Chondrocyte (in vitro differentiated cells): ENCODE measurements at regions not wholly inside any gene's neighbourhood (a gene's known extent, or its start where the extent isn't known, plus 50 kb on each side); places are given as distances from the start of the nearest gene placed in this dataset.

Experiments used
- DNase-seq: peaks from one replicate; pipeline ENCODE4 v3.0.0; 2021; ENCODE audit warnings: mixed read lengths, low spot score
- H3K27ac Mint-ChIP-seq: one replicate; pipeline ENCODE4 v1.8.0; 2021; ENCODE audit warnings: mild to moderate bottlenecking, moderate library complexity, mixed read lengths; ENCODE audit not compliant: unreplicated experiment
- H3K27me3 Mint-ChIP-seq: 2 replicates; pipeline ENCODE4 v1.8.0; 2021; ENCODE audit warnings: low read depth, mixed read lengths
- H3K36me3 Mint-ChIP-seq: 2 replicates; pipeline ENCODE4 v1.8.0; 2021; ENCODE audit warnings: low read depth, mixed read lengths
- H3K4me1 Mint-ChIP-seq: 2 replicates; pipeline ENCODE4 v1.8.0; 2021; ENCODE audit warnings: low read depth, mild to moderate bottlenecking, mixed read lengths
- H3K4me3 Mint-ChIP-seq: one replicate; pipeline ENCODE4 v1.8.0; 2021; ENCODE audit warnings: mild to moderate bottlenecking, moderate library complexity, mixed read lengths; ENCODE audit not compliant: unreplicated experiment
- H3K9me3 Mint-ChIP-seq: 2 replicates; pipeline ENCODE4 v1.8.0; 2021; ENCODE audit warnings: low read depth, mixed read lengths
- CTCF ChIP-seq: fragments of 200-600 bp; sonication (generic); IDR thresholded peaks from 2 replicates; pipeline ENCODE4 v1.5.0; 2021; ENCODE audit warnings: antibody characterized with exemption, mild to moderate bottlenecking, moderate library complexity

- H3K36me3 Mint-ChIP-seq: no peaks in the 10 kb centered on the region
- peaks cover 9% of the 10 kb centered on the region for H3K9me3 Mint-ChIP-seq
Measured at GRCh38 chr21:15430577-15430976, 299.2 kb upstream of the USP25 start.

GRCh38 chr21:15431053-15431452 lies 298.7 kb upstream of the USP25 start:
- Mint-ChIP-seq H3K9me3 (peaks cover 9% of the 10 kb centered on the region), H3K4me1 (peaks cover 6% of the 10 kb centered on the region), H3K4me3 (no peak overlapping the region), H3K27ac (no peak overlapping the region), H3K36me3 (no peaks in the 10 kb centered on the region), H3K27me3 (no peaks in the 10 kb centered on the region)
- TF ChIP-seq CTCF: no peak
- no peak for DNase-seq

More at GRCh38 chr21:15430577-15430976, 299.2 kb upstream of the USP25 start:
- H3K27me3 Mint-ChIP-seq: no peaks in the 10 kb centered on the region
- H3K4me3 Mint-ChIP-seq: no peak overlapping the region
- no peak for DNase-seq
- peaks cover 6% of the 10 kb centered on the region for H3K4me1 Mint-ChIP-seq
- TF ChIP-seq CTCF: no peak
- no peak overlapping the region for H3K27ac Mint-ChIP-seq

- no peak for DNase-seq
- H3K4me1 Mint-ChIP-seq: peaks cover 6% of the 10 kb centered on the region
- no peak overlapping the region for H3K4me3 Mint-ChIP-seq
- peaks cover 9% of the 10 kb centered on the region for H3K9me3 Mint-ChIP-seq
- H3K27me3 Mint-ChIP-seq: no peaks in the 10 kb centered on the region
- H3K27ac Mint-ChIP-seq: no peak overlapping the region
- no peaks in the 10 kb centered on the region for H3K36me3 Mint-ChIP-seq
- TF ChIP-seq CTCF: no peak
Measured at GRCh38 chr21:15433091-15433490, 296.7 kb upstream of the USP25 start.

GRCh38 chr21:15434163-15434905 lies 295.4 kb upstream of the USP25 start:
- DNase-seq: no peak
- Mint-ChIP-seq H3K27me3 (no peaks in the 10 kb centered on the region), H3K4me3 (no peak overlapping the region), H3K4me1 (peaks cover 6% of the 10 kb centered on the region), H3K27ac (no peak overlapping the region), H3K9me3 (peaks cover 9% of the 10 kb centered on the region), H3K36me3 (no peaks in the 10 kb centered on the region)
- no peak for TF ChIP-seq CTCF

GRCh38 chr21:15436031-15436430 lies 293.8 kb upstream of the USP25 start:
- Mint-ChIP-seq H3K27me3 (no peaks in the 10 kb centered on the region), H3K4me3 (no peak overlapping the region), H3K27ac (no peak overlapping the region), H3K4me1 (no peaks in the 10 kb centered on the region), H3K9me3 (peaks cover 9% of the 10 kb centered on the region), H3K36me3 (no peaks in the 10 kb centered on the region)
- DNase-seq: no peak
- no peak for TF ChIP-seq CTCF
